ENCODE measurements at regions not wholly inside any gene's neighbourhood (a gene's known extent, or its start where the extent isn't known, plus 50 kb on each side); places are given as distances from the start of the nearest gene placed in this dataset.

DNA sequence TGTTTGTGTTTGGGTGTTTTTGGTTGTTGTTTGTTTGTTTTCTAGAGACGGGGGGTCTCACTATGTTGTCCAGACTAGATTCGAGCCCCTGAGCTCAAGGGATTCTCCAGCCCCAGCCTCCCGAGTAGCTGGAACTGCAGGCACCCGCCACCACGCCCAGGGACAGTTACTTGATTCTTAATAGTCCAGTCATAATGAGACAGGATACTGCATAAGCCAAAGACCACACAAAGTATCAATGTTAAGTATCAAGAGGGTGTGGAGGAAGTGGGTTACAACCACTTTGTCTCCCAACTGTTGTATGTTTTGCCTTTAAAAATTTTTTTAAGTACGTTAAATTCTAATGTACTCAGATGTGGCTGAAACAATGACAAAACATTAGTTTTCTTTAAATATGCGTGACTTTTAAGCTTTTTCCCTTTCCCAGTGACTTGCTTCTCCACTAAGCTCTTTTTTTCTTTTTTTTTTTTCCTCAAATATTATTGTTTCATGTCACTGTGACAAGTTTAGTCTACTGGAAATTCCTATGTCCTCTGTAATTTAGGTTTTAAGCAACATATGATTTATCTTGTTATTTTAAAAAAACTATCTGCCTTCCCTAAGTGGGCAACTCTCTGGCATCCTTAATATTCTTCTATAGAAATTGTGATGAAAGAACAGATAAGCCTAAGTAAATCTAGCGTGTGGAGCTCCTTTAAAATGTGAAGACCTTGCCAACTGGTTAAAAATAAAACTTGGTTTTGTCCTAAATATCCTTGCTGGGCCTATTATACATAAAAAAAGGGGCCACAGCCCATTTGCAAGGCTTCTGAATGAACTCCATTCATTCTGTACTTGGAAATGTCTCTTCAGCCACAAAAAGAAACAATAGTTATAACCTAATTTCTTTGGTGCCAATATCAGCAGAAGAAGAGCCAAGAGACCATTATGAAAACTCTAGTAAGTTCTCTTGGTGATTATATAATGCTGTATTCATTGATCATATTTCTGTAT, 56.2 kb upstream of the DPH5 start:
- peak in 2 of 3 donors; percentile 79 to 86 for DNase-seq
- WGBS (ENCODE audit: insufficient coverage): 69% methylated on average over 5 of the region's 8 CpGs
- H3K9me3 ChIP-seq (ENCODE audit: control extremely low read depth in 1 of 5, control insufficient read depth in 4 of 5, insufficient read depth in 2 of 5, low read depth in 1 of 5, low read length in 4 of 5): no peaks in the 10 kb centered on the region
- H3K36me3 ChIP-seq (ENCODE audit: control insufficient read depth in 4 of 4, insufficient read depth in 4 of 4, low read length in 3 of 4): peaks cover 0 to 16% (median 0%) of the 10 kb centered on the region in 4 experiments
- ChIA-PET CTCF (interaction anchor here (0.9 to 1.8 kb wide), 3 partner anchors 8 to 153 kb away, joined by 3 to 4 read pairs (median 3); no protein-coding TSS in a partner anchor), POLR2A (interaction anchor here (0.6 to 0.7 kb wide), 2 partner anchors 15 to 27 kb away, joined by 3 to 4 read pairs; no protein-coding TSS in a partner anchor)
- peak overlapping the region in 1 of 2 experiments; percentile 1 for H3K27ac ChIP-seq (ENCODE audit: insufficient read depth in 1 of 2, low read depth in 1 of 2, low read length in 2 of 2, poor library complexity in 1 of 2, severe bottlenecking in 2 of 2)
- peak overlapping the region in 2 of 7 experiments; percentile 19 to 24 for H3K4me3 ChIP-seq (ENCODE audit: control insufficient read depth in 1 of 7, extremely low read depth in 1 of 7, insufficient read depth in 4 of 7, low read depth in 2 of 7, low read length in 6 of 7)
- peaks cover 26 to 52% (median 31%) of the 10 kb centered on the region in 4 experiments for H3K4me1 ChIP-seq (ENCODE audit: control extremely low read depth in 1 of 4, control insufficient read depth in 4 of 4, insufficient read depth in 4 of 4, low read length in 3 of 4)
- H3K27me3 ChIP-seq (replicated peaks in 2 of 5; ENCODE audit: control insufficient read depth in 4 of 5, insufficient read depth in 5 of 5, low read length in 4 of 5): no peaks in the 10 kb centered on the region

GRCh38 chr1:101080859-101081258, 55.3 kb upstream of the DPH5 start:
- Histone ChIP-seq H3K27ac (ENCODE audit: insufficient read depth in 1 of 2, low read depth in 1 of 2, low read length in 2 of 2, poor library complexity in 1 of 2, severe bottlenecking in 2 of 2) (no peak overlapping the region), H3K4me3 (ENCODE audit: control insufficient read depth in 1 of 7, extremely low read depth in 1 of 7, insufficient read depth in 4 of 7, low read depth in 2 of 7, low read length in 6 of 7) (no peak overlapping the region), H3K27me3 (replicated peaks in 2 of 5; ENCODE audit: control insufficient read depth in 4 of 5, insufficient read depth in 5 of 5, low read length in 4 of 5) (no peaks in the 10 kb centered on the region), H3K9me3 (ENCODE audit: control extremely low read depth in 1 of 5, control insufficient read depth in 4 of 5, insufficient read depth in 2 of 5, low read depth in 1 of 5, low read length in 4 of 5) (no peaks in the 10 kb centered on the region), H3K4me1 (ENCODE audit: control extremely low read depth in 1 of 4, control insufficient read depth in 4 of 4, insufficient read depth in 4 of 4, low read length in 3 of 4) (peaks cover 26 to 52% (median 31%) of the 10 kb centered on the region in 4 experiments), H3K36me3 (ENCODE audit: control insufficient read depth in 4 of 4, insufficient read depth in 4 of 4, low read length in 3 of 4) (peaks cover 0 to 18% (median 0%) of the 10 kb centered on the region in 4 experiments)
- ChIA-PET CTCF (interaction anchor here (0.9 to 2.7 kb wide), 7 partner anchors 8 to 208 kb away, joined by 3 to 19 read pairs (median 4); no protein-coding TSS in a partner anchor), POLR2A (interaction anchor here (0.7 kb wide), 1 partner anchor 28 kb away, joined by 3 read pairs; no protein-coding TSS in a partner anchor)
- DNase-seq: no peak
- WGBS (ENCODE audit: insufficient coverage): 95% methylated on average over 3 of the region's 3 CpGs

- CTCF ChIA-PET: interaction anchor here (0.6 to 2.7 kb wide), 17 partner anchors 9 to 207 kb away, joined by 3 to 19 read pairs (median 3); no protein-coding TSS in a partner anchor
- POLR2A ChIA-PET: interaction anchor here (0.6 to 1.0 kb wide), 6 partner anchors 10 to 199 kb away, joined by 3 to 5 read pairs (median 3); no protein-coding TSS in a partner anchor
- Histone ChIP-seq H3K27ac (ENCODE audit: insufficient read depth in 1 of 2, low read depth in 1 of 2, low read length in 2 of 2, poor library complexity in 1 of 2, severe bottlenecking in 2 of 2) (peak overlapping the region; percentile 61 to 76), H3K27me3 (replicated peaks in 2 of 5; ENCODE audit: control insufficient read depth in 4 of 5, insufficient read depth in 5 of 5, low read length in 4 of 5) (no peaks in the 10 kb centered on the region), H3K9me3 (ENCODE audit: control extremely low read depth in 1 of 5, control insufficient read depth in 4 of 5, insufficient read depth in 2 of 5, low read depth in 1 of 5, low read length in 4 of 5) (no peaks in the 10 kb centered on the region), H3K4me3 (ENCODE audit: control insufficient read depth in 1 of 7, extremely low read depth in 1 of 7, insufficient read depth in 4 of 7, low read depth in 2 of 7, low read length in 6 of 7) (peak overlapping the region in 2 of 7 experiments; percentile 17 to 46), H3K36me3 (ENCODE audit: control insufficient read depth in 4 of 4, insufficient read depth in 4 of 4, low read length in 3 of 4) (peaks cover 0 to 21% (median 0%) of the 10 kb centered on the region in 4 experiments), H3K4me1 (ENCODE audit: control extremely low read depth in 1 of 4, control insufficient read depth in 4 of 4, insufficient read depth in 4 of 4, low read length in 3 of 4) (peaks cover 26 to 52% (median 30%) of the 10 kb centered on the region in 4 experiments)
- WGBS (ENCODE audit: insufficient coverage): 50% methylated on average over 2 of the region's 4 CpGs
- peak; percentile 85 to 97 (median 95) for DNase-seq
Measured at GRCh38 chr1:101079341-101079740, 53.8 kb upstream of the DPH5 start.

DNA sequence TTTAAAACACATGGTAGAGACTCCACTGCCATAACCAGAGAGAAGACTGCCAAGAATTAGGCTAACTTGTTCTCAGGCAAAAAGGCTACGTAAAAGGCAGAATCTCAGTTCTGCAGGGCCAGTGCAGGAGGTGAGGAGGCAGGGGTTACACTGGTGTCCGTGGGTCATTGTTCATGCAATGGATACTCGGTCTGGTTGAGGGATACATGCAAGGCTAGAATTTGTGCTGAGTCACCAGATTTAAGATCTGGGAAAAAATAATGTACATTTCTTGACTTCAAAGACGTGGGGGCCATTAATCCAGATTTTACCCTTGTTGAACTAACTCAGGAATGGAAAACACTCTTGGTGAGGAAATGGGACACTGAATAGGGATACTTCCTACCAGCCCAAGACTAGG, 52.3 kb upstream of the DPH5 start:
- H3K36me3 ChIP-seq (ENCODE audit: control insufficient read depth in 4 of 4, insufficient read depth in 4 of 4, low read length in 3 of 4): peaks cover 0 to 24% (median under 1%) of the 10 kb centered on the region in 4 experiments
- DNase-seq: no peak
- WGBS (ENCODE audit: insufficient coverage): 100% methylated on average over 4 of the region's 4 CpGs
- CTCF ChIA-PET: interaction anchor here (1.6 kb wide), 1 partner anchor 10 kb away, joined by 3 read pairs; no protein-coding TSS in a partner anchor
- no peaks in the 10 kb centered on the region for H3K27me3 ChIP-seq (replicated peaks in 2 of 5; ENCODE audit: control insufficient read depth in 4 of 5, insufficient read depth in 5 of 5, low read length in 4 of 5)
- POLR2A ChIA-PET: no interaction called here
- H3K4me3 ChIP-seq (ENCODE audit: control insufficient read depth in 1 of 7, extremely low read depth in 1 of 7, insufficient read depth in 4 of 7, low read depth in 2 of 7, low read length in 6 of 7): no peak overlapping the region
- H3K4me1 ChIP-seq (ENCODE audit: control extremely low read depth in 1 of 4, control insufficient read depth in 4 of 4, insufficient read depth in 4 of 4, low read length in 3 of 4): peaks cover 23 to 44% (median 27%) of the 10 kb centered on the region in 4 experiments
- no peak overlapping the region for H3K27ac ChIP-seq (ENCODE audit: insufficient read depth in 1 of 2, low read depth in 1 of 2, low read length in 2 of 2, poor library complexity in 1 of 2, severe bottlenecking in 2 of 2)
- H3K9me3 ChIP-seq (ENCODE audit: control extremely low read depth in 1 of 5, control insufficient read depth in 4 of 5, insufficient read depth in 2 of 5, low read depth in 1 of 5, low read length in 4 of 5): no peaks in the 10 kb centered on the region

DNA sequence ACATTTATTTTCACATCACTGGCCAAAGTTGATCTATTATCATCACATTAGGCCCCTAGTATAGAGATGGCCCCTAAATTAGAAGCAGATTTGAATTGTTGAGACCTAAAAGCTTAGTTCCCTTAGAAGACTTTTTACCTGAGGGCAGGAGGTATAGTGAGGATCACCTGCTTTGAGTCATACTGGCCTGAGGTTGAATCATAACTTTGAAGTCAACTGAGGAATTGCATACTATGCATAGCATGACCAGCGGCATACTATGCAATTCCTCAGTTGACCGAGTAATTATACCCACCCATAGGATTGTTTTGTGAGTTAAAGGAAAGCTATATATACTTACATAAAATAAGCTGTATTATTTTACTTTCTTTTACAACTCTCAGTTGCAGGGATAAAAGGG, 50.3 kb upstream of the DPH5 start:
- no peaks in the 10 kb centered on the region for H3K27me3 ChIP-seq (replicated peaks in 2 of 5; ENCODE audit: control insufficient read depth in 4 of 5, insufficient read depth in 5 of 5, low read length in 4 of 5)
- peaks cover 21 to 42% (median 23%) of the 10 kb centered on the region in 4 experiments for H3K4me1 ChIP-seq (ENCODE audit: control extremely low read depth in 1 of 4, control insufficient read depth in 4 of 4, insufficient read depth in 4 of 4, low read length in 3 of 4)
- no peak overlapping the region for H3K4me3 ChIP-seq (ENCODE audit: control insufficient read depth in 1 of 7, extremely low read depth in 1 of 7, insufficient read depth in 4 of 7, low read depth in 2 of 7, low read length in 6 of 7)
- DNase-seq: no peak
- peaks cover 0 to 20% (median under 1%) of the 10 kb centered on the region in 4 experiments for H3K36me3 ChIP-seq (ENCODE audit: control insufficient read depth in 4 of 4, insufficient read depth in 4 of 4, low read length in 3 of 4)
- no peaks in the 10 kb centered on the region for H3K9me3 ChIP-seq (ENCODE audit: control extremely low read depth in 1 of 5, control insufficient read depth in 4 of 5, insufficient read depth in 2 of 5, low read depth in 1 of 5, low read length in 4 of 5)
- CTCF ChIA-PET: interaction anchor here (1.0 to 1.5 kb wide), 3 partner anchors 14 to 35 kb away, joined by 3 to 4 read pairs (median 3); no protein-coding TSS in a partner anchor
- no peak overlapping the region for H3K27ac ChIP-seq (ENCODE audit: insufficient read depth in 1 of 2, low read depth in 1 of 2, low read length in 2 of 2, poor library complexity in 1 of 2, severe bottlenecking in 2 of 2)
- no CpG with 5 or more reads among the region's 2 CpGs for WGBS (ENCODE audit: insufficient coverage)
- POLR2A ChIA-PET: no interaction called here
